ENCODE measurements at regions not wholly inside any gene's neighbourhood (a gene's known extent, or its start where the extent isn't known, plus 50 kb on each side); places are given as distances from the start of the nearest gene placed in this dataset.
A peak's percentile ranks its signal among the peaks of the same experiment; 100 is the strongest.
"Not testable (repeated sequence)": the region's sequence is repeated elsewhere in the genome, so short reads cannot be mapped to it uniquely, and the experiment has no call there.

GRCh38 chr5:91315701-91316100, 67.4 kb downstream of the ARRDC3 start:
- no peak for DNase-seq

GRCh38 chr5:91313757-91314673, 69.1 kb downstream of the ARRDC3 start:
- DNase-seq: peak; percentile 70

GRCh38 chr5:91312698-91313097, 70.4 kb downstream of the ARRDC3 start:
- no peak for DNase-seq

GRCh38 chr5:91311697-91312501, 71.2 kb downstream of the ARRDC3 start:
- DNase-seq: peak; percentile 59

- no peak for DNase-seq
Measured at GRCh38 chr5:91311168-91311696, 71.9 kb downstream of the ARRDC3 start.

- not testable (repeated sequence) for DNase-seq
Measured at GRCh38 chr5:91308157-91308556, 75.0 kb downstream of the ARRDC3 start.

GRCh38 chr5:91307048-91307447, 76.1 kb downstream of the ARRDC3 start:
- no peak for DNase-seq

GRCh38 chr5:91306497-91306896, 76.6 kb downstream of the ARRDC3 start:
- no peak for DNase-seq

- no peak for DNase-seq
Measured at GRCh38 chr5:91305640-91306039, 77.5 kb downstream of the ARRDC3 start.

GRCh38 chr5:91304015-91304414, 79.1 kb downstream of the ARRDC3 start:
- not testable (repeated sequence) for DNase-seq

GRCh38 chr5:91302958-91303357, 80.2 kb downstream of the ARRDC3 start:
- DNase-seq: no peak

- no peak for DNase-seq
Measured at GRCh38 chr5:91302305-91302704, 80.8 kb downstream of the ARRDC3 start.

GRCh38 chr5:91301106-91301846, 81.8 kb downstream of the ARRDC3 start:
- no peak for DNase-seq

- no peak for DNase-seq
Measured at GRCh38 chr5:91297994-91298393, 85.1 kb downstream of the ARRDC3 start.

- no peak for DNase-seq
Measured at GRCh38 chr5:91296674-91297143, 86.4 kb downstream of the ARRDC3 start.

- DNase-seq: not testable (repeated sequence)
Measured at GRCh38 chr5:91296102-91296501, 87.0 kb downstream of the ARRDC3 start.

- DNase-seq: no peak
Measured at GRCh38 chr5:91293131-91293530, 90.0 kb downstream of the ARRDC3 start.

- no peak for DNase-seq
Measured at GRCh38 chr5:91291628-91292569, 91.2 kb downstream of the ARRDC3 start.

- no peak for DNase-seq
Measured at GRCh38 chr5:91288118-91288916, 94.8 kb downstream of the ARRDC3 start.

- not testable (repeated sequence) for DNase-seq
Measured at GRCh38 chr5:91285062-91285461, 98.1 kb downstream of the ARRDC3 start.

GRCh38 chr5:91283899-91284298, 99.2 kb downstream of the ARRDC3 start:
- no peak for DNase-seq
